Loucy (cell line): ENCODE measurements at regions not wholly inside any gene's neighbourhood (a gene's known extent, or its start where the extent isn't known, plus 50 kb on each side); places are given as distances from the start of the nearest gene placed in this dataset.
A peak's percentile ranks its signal among the peaks of the same experiment; 100 is the strongest.

Experiments used
- H2AFZ ChIP-seq: fragments of 200-600 bp; sonication (generic); 2 replicates; pipeline ENCODE4 v1.6.0; 2016; ENCODE audit warnings: antibody characterized with exemption, mild to moderate bottlenecking, low read length, moderate library complexity
- H3F3A ChIP-seq: fragments of 200-600 bp; 2 replicates; pipeline ENCODE4 v1.6.0; 2016; ENCODE audit warnings: antibody characterized with exemption, low read depth, mild to moderate bottlenecking
- H3K27me3 ChIP-seq: fragments of 200-600 bp; sonication (generic); 2 replicates; pipeline ENCODE4 v1.6.1; 2014; ENCODE audit warnings: low read length, mild to moderate bottlenecking; ENCODE audit not compliant: insufficient read depth, poor library complexity, severe bottlenecking
- H3K36me3 ChIP-seq: fragments of 200-600 bp; sonication (generic); 2 replicates; pipeline ENCODE4 v1.6.1; 2016; ENCODE audit warnings: low read length; ENCODE audit not compliant: insufficient read depth
- H3K4me1 ChIP-seq: fragments of 200-600 bp; sonication (generic); 2 replicates; pipeline ENCODE4 v1.5.1; 2014; ENCODE audit warnings: low read length, mild to moderate bottlenecking; ENCODE audit not compliant: insufficient read depth, poor library complexity, severe bottlenecking
- H3K4me2 ChIP-seq: fragments of 200-600 bp; sonication (generic); 2 replicates; pipeline ENCODE4 v1.6.0; 2014; ENCODE audit warnings: antibody characterized with exemption, low read length, low read depth, mild to moderate bottlenecking; ENCODE audit not compliant: poor library complexity, severe bottlenecking
- H3K4me3 ChIP-seq: fragments of 200-600 bp; sonication (generic); 2 replicates; pipeline ENCODE4 v1.5.1; 2014; ENCODE audit warnings: low read length, mild to moderate bottlenecking, mixed read lengths; ENCODE audit not compliant: poor library complexity, severe bottlenecking
- H3K79me2 ChIP-seq: fragments of 200-600 bp; sonication (generic); 2 replicates; pipeline ENCODE4 v1.6.1; 2014; ENCODE audit warnings: low read length; ENCODE audit not compliant: insufficient read depth
- H3K9ac ChIP-seq: fragments of 200-600 bp; sonication (generic); 2 replicates; pipeline ENCODE4 v1.6.0; 2014; ENCODE audit warnings: mild to moderate bottlenecking, low read depth, low read length, moderate library complexity; ENCODE audit not compliant: poor library complexity, severe bottlenecking
- H3K9me2 ChIP-seq: fragments of 200-600 bp; sonication (generic); replicated peaks from 2 replicates; pipeline ENCODE4 v1.6.1; 2016; ENCODE audit warnings: low read depth, low read length, mixed read lengths
- H3K9me3 ChIP-seq: fragments of 200-600 bp; sonication (generic); 2 replicates; pipeline ENCODE4 v1.6.1; 2014; ENCODE audit warnings: mild to moderate bottlenecking, antibody characterized with exemption, low read length, low read depth; ENCODE audit not compliant: insufficient read depth
- H4K20me1 ChIP-seq: fragments of 200-600 bp; sonication (generic); 2 replicates; pipeline ENCODE4 v1.6.0; 2014; ENCODE audit warnings: antibody characterized with exemption, low read length, mild to moderate bottlenecking; ENCODE audit not compliant: insufficient read depth, poor library complexity, severe bottlenecking
- EZH2phosphoT487 ChIP-seq: fragments of 200-600 bp; IDR thresholded peaks from 2 replicates; pipeline ENCODE4 v1.6.1; 2018; ENCODE audit warnings: antibody characterized with exemption, mild to moderate bottlenecking, moderate library complexity, borderline replicate concordance
- TF ChIP-seq, protein P1 (sequence below): fragments of 200-600 bp; sonication (generic); conservative IDR thresholded peaks from 2 replicates; pipeline ENCODE4 v1.5.1; 2014; ENCODE audit warnings: mild to moderate bottlenecking, antibody characterized with exemption, low read length

DNA sequence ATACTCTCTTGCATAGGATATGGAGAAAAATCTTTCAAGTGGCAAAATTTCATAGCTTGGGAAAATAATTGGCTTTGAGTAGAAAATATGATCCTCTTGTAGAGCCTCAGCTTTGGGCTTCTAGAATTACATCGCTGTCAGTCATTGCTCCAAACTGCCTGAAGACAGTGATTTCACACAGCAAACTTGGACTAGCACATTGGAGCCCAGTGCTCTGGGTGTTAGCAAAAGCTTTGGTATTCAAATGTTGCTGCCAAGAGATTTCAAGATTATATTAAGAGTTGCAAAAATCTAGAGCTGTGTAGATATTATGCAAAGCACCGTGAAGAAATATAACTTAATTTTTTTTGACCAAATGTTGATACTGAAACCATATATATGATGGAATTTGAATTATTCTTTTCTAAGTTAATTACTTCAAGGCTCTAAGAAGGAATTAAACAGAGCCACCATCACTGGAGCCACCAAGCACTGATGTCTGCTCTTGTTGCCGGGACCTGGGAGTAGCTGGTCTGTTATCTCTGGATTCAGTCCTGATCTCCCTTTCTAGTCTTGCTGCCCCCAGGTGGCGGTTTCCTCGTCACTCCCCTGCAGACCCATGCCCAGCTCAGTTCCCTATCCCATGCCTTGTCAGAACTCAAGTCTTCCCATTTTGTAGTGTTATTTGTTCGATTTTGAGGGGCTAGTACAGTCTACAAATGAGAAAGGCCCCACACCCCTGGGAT, 260.7 kb upstream of the SFRP2 start:
- Histone ChIP-seq H3K36me3 (no peaks in the 10 kb centered on the region), H3K9me2 (no peaks in the 10 kb centered on the region), H3K9ac (no peak overlapping the region), H3K27me3 (no peaks in the 10 kb centered on the region), H3K79me2 (no peaks in the 10 kb centered on the region), H3K9me3 (peaks cover 4% of the 10 kb centered on the region; the same call in 1 of the 2 replicates), H3K4me1 (no peaks in the 10 kb centered on the region), H4K20me1 (no peaks in the 10 kb centered on the region), H2AFZ (no peak overlapping the region), H3F3A (no peaks in the 10 kb centered on the region), H3K4me3 (no peak overlapping the region), H3K4me2 (no peak overlapping the region)
- no peak for TF ChIP-seq EZH2phosphoT487
- TF ChIP-seq, protein P1, sequence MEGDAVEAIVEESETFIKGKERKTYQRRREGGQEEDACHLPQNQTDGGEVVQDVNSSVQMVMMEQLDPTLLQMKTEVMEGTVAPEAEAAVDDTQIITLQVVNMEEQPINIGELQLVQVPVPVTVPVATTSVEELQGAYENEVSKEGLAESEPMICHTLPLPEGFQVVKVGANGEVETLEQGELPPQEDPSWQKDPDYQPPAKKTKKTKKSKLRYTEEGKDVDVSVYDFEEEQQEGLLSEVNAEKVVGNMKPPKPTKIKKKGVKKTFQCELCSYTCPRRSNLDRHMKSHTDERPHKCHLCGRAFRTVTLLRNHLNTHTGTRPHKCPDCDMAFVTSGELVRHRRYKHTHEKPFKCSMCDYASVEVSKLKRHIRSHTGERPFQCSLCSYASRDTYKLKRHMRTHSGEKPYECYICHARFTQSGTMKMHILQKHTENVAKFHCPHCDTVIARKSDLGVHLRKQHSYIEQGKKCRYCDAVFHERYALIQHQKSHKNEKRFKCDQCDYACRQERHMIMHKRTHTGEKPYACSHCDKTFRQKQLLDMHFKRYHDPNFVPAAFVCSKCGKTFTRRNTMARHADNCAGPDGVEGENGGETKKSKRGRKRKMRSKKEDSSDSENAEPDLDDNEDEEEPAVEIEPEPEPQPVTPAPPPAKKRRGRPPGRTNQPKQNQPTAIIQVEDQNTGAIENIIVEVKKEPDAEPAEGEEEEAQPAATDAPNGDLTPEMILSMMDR: peak; percentile 52

DNA sequence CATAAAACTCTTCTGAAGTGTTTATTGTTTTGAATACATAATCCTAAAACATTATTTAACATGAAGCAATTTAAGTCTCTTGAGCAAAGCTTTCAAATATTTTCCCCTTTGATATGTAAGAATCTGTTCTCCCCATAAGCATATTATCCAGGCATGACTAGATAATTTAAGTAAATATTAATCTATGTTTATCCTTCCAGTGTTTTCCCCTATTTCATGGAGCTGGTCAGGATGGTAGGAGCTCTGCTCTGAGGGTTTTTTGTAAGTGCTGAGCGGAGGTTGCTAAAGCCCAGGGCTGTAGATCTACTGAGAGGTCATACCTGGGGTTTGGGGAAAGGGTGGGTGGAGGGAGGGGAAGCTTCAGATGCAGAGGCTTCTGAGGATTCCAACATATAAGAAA, 258.9 kb upstream of the SFRP2 start:
- Histone ChIP-seq H3K27me3 (no peaks in the 10 kb centered on the region), H3K9ac (no peak overlapping the region), H4K20me1 (no peaks in the 10 kb centered on the region), H3K36me3 (no peaks in the 10 kb centered on the region), H3K4me3 (no peak overlapping the region), H3K9me3 (no peaks in the 10 kb centered on the region), H3K4me1 (no peaks in the 10 kb centered on the region), H3K79me2 (no peaks in the 10 kb centered on the region), H3K4me2 (no peak overlapping the region), H3K9me2 (no peaks in the 10 kb centered on the region), H3F3A (no peaks in the 10 kb centered on the region), H2AFZ (no peak overlapping the region)
- TF ChIP-seq, protein P1: no peak
- TF ChIP-seq EZH2phosphoT487: no peak

DNA sequence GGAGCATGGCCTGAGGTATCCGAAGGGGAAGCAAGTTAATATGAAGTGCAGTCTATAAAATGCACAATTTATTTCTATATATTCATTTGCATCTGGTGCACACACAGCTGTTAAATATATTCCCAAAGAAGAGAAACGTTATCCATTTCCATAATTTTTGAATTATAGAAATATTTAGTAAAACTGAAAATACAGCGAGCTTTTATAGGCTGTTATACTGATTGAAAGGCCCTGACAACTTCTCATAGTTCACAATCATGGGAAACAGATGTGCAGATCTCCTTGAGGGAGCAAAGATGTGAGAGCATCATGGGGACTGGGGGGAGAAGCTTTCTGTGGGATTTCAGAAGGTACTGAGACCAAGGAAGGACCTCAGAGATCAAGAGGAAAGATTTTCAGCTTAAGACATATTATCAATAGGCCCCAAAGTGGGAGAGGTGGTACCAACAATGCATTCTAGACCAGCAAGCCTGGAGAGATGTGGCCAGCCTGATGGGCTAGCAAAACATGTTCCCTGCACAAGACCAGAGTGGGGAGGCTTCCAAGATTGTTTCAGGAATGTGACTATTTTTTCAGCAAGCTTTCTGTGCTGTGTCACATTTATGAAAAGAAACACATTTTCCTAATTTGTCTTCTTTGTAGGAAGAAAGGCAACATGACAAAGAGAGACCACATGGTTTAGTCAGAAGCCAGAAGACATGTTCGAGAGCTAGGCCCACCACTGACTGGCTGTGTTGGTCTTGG, 256.0 kb upstream of the SFRP2 start:
- H3K27me3 ChIP-seq: no peaks in the 10 kb centered on the region
- no peaks in the 10 kb centered on the region for H3K36me3 ChIP-seq
- H3K4me2 ChIP-seq: no peak overlapping the region
- no peak for TF ChIP-seq EZH2phosphoT487
- TF ChIP-seq, protein P1: no peak
- H3K4me1 ChIP-seq: no peaks in the 10 kb centered on the region
- no peaks in the 10 kb centered on the region for H3K79me2 ChIP-seq
- H3F3A ChIP-seq: no peaks in the 10 kb centered on the region
- H3K9me2 ChIP-seq: no peaks in the 10 kb centered on the region
- H4K20me1 ChIP-seq: no peaks in the 10 kb centered on the region
- no peak overlapping the region for H3K9ac ChIP-seq
- H3K4me3 ChIP-seq: no peak overlapping the region
- H3K9me3 ChIP-seq: no peaks in the 10 kb centered on the region
- H2AFZ ChIP-seq: no peak overlapping the region
